NB4 (cell line): ENCODE measurements at regions not wholly inside any gene's neighbourhood (a gene's known extent, or its start where the extent isn't known, plus 50 kb on each side); places are given as distances from the start of the nearest gene placed in this dataset.
A peak's percentile ranks its signal among the peaks of the same experiment; 100 is the strongest.

Experiments used
- DNase-seq: peaks from one replicate; pipeline ENCODE4 v3.0.0; 2010; ENCODE audit warnings: low read depth
- H3K4me3 ChIP-seq: one replicate; pipeline ENCODE4 v1.5.1; 2011; ENCODE audit warnings: mild to moderate bottlenecking, low read depth, low read length, moderate library complexity
- MAX ChIP-seq: IDR thresholded peaks from 2 replicates; pipeline ENCODE4 v1.6.1; 2011; ENCODE audit warnings: low read depth, low read length
- MYC ChIP-seq: IDR thresholded peaks from 2 replicates; pipeline ENCODE4 v1.6.1; 2011; ENCODE audit warnings: low read depth, low read length
- POLR2A ChIP-seq: IDR thresholded peaks from 2 replicates; pipeline ENCODE4 v1.6.1; 2011; ENCODE audit warnings: mild to moderate bottlenecking; ENCODE audit not compliant: insufficient read length; ENCODE audit errors: extremely low read depth
- TF ChIP-seq, protein P1 (sequence below): IDR thresholded peaks from one replicate; pipeline ENCODE4 v1.5.1; 2012; ENCODE audit warnings: low read depth, low read length

- no peak for DNase-seq
- H3K4me3 ChIP-seq, result no peak overlapping the region
- TF ChIP-seq POLR2A (no peak), MYC (no peak)
- TF ChIP-seq, protein P1, sequence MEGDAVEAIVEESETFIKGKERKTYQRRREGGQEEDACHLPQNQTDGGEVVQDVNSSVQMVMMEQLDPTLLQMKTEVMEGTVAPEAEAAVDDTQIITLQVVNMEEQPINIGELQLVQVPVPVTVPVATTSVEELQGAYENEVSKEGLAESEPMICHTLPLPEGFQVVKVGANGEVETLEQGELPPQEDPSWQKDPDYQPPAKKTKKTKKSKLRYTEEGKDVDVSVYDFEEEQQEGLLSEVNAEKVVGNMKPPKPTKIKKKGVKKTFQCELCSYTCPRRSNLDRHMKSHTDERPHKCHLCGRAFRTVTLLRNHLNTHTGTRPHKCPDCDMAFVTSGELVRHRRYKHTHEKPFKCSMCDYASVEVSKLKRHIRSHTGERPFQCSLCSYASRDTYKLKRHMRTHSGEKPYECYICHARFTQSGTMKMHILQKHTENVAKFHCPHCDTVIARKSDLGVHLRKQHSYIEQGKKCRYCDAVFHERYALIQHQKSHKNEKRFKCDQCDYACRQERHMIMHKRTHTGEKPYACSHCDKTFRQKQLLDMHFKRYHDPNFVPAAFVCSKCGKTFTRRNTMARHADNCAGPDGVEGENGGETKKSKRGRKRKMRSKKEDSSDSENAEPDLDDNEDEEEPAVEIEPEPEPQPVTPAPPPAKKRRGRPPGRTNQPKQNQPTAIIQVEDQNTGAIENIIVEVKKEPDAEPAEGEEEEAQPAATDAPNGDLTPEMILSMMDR, result no peak
Observed at GRCh38 chr18:27277554-27277953, 92.4 kb upstream of the CHST9 start.

- TF ChIP-seq MAX (no peak), MYC (no peak), POLR2A (no peak)
- TF ChIP-seq, protein P1, result no peak
- H3K4me3 ChIP-seq, result no peak overlapping the region
- no peak for DNase-seq
Observed at GRCh38 chr18:27276886-27277285, 91.8 kb upstream of the CHST9 start.

GRCh38 chr18:27276479-27276878 is 91.4 kb upstream of the CHST9 start:
- DNase-seq, result peak; percentile 3
- TF ChIP-seq MAX (no peak), MYC (no peak), POLR2A (no peak)
- TF ChIP-seq, protein P1, result no peak
- H3K4me3 ChIP-seq, result no peak overlapping the region

GRCh38 chr18:27274901-27275300 is 89.8 kb upstream of the CHST9 start:
- DNase-seq, result no peak
- TF ChIP-seq, protein P1, result no peak
- no peak for TF ChIP-seq MAX
- no peak for TF ChIP-seq POLR2A
- TF ChIP-seq MYC, result no peak

GRCh38 chr18:27270508-27270907 is 85.4 kb upstream of the CHST9 start:
- H3K4me3 ChIP-seq, result no peak overlapping the region
- TF ChIP-seq MYC (no peak), POLR2A (no peak)
- TF ChIP-seq, protein P1, result no peak
- DNase-seq, result no peak

More at GRCh38 chr18:27274901-27275300, 89.8 kb upstream of the CHST9 start:
- H3K4me3 ChIP-seq, result no peak overlapping the region

- H3K4me3 ChIP-seq, result no peak overlapping the region
Observed at GRCh38 chr18:27263369-27263768, 78.3 kb upstream of the CHST9 start.

More at GRCh38 chr18:27263369-27263768, 78.3 kb upstream of the CHST9 start:
- DNase-seq, result no peak
- TF ChIP-seq POLR2A, result no peak
- TF ChIP-seq, protein P1, result no peak
- TF ChIP-seq MYC, result no peak
- no peak for TF ChIP-seq MAX
